Kidney glomerular epithelial cell (primary cell): ENCODE measurements at regions not wholly inside any gene's neighbourhood (a gene's known extent, or its start where the extent isn't known, plus 50 kb on each side); places are given as distances from the start of the nearest gene placed in this dataset.

Source experiments
- DNase-seq: peaks from one replicate; lab custom pipeline; 2025; lab: John Stamatoyannopoulos, UW

DNA sequence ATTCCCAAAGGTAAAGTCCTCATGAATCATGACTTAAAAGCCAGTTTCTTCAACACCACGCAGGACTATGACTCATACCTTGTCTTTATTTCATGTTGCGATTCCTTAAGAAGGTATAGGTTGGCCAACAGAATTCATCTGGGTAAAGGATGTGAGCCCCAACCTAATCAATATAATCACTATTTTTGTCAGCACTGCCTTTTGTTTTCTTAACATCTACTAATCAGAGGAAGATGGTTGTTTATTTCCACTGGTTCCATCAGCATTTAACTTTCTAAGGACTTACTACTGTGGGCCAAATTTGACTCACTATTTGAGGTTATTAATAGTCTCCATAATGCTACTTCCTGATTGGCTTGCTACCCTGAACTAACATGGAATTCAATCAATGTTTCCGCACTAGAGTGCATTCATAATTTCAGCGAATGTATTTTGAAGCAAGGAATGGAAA, 78.6 kb downstream of the SCG2 start:
- DNase-seq: no peak

DNA sequence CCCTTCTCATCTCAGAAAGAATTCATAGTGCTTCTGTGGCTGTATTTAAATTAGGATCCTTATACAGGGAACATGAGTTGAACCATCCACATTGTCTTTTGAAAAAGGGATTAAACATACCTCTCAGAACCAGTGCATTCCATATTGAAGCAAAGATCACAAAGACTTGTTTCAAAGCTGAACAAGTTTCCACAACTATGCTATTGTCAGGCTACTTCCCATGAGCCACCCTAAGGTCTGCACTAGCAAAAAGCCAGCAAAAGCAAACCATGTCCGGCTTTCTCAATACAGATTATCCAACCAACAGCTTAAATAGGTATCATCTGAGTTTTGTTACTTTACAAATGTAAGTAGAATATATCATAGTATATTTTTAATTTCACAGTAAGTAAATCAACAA, 78.1 kb downstream of the SCG2 start:
- no peak for DNase-seq

DNA sequence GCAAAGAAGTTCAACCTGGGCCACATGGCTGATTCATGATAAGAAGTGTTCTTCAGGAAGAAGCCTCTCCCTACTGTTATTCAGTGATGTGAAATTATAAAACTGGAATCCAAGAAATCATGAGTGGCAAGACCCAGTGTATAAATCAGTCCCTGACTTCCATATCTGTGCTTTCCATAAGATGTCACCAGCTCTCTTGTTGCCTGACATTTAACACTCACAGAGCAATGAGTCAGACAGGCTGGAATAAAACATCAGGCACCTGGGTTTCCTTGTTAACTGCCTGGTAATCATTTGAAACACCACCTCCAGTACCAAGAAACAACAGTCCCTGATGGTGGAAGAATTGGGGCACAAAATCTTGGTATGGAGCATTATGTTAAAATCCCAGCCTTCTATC, 76.1 kb downstream of the SCG2 start:
- DNase-seq: no peak

DNA sequence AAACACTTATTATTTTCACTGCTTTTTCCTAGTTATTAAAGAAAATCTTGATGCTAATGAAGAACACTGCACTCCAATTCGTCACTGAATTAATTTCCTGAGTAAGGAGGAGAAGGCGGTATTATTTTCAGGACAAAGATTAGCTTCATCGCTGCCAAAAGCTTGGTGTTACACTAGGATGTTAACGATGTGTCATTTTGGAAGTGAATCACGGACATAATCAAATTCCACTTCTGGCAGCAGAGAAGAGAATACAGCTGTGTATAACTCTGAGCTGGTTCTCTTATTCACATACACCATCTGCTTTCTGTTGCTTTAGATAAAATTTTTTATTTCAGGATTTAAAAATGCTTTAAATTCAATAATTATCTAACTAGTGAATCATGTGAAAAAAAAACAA, 74.1 kb downstream of the SCG2 start:
- DNase-seq: no peak

DNA sequence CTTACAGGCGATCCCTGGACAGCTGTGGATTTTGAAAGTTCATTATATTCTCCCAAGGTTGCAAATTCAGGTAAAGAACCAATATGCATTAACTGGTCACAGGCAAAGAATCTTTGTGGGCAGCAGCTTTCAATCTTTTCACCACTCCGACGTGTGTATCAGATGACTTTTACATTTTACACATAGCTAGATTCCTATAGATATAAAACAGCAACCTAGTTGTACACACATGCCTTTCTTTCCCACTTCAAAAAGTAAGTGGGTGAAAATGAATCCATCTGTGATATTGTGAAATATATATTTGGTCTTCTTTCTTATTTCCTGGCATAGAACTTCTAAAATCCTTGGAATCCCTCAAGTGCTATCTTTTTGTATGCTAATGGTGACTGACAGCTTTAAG, 72.5 kb downstream of the SCG2 start:
- no peak for DNase-seq

DNA sequence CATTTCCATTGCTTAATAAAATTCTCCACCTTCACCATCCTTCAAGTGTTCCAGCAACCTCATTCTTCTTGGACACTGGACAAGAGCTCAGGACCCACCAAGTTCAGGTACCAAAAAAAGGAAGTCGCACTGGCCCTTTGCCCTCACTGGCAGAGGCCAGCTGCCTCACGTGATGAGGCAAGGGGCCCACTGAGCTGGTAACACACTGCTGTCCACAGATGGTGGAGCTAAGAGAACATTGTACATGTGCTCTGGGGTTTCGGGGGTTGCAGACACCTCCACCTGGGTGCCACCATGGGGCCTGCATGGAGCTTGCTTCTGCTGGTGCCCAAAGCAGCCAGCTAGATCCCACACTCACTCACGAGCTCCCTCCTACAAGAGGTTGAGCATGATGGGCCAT, 71.3 kb downstream of the SCG2 start:
- DNase-seq: no peak

DNA sequence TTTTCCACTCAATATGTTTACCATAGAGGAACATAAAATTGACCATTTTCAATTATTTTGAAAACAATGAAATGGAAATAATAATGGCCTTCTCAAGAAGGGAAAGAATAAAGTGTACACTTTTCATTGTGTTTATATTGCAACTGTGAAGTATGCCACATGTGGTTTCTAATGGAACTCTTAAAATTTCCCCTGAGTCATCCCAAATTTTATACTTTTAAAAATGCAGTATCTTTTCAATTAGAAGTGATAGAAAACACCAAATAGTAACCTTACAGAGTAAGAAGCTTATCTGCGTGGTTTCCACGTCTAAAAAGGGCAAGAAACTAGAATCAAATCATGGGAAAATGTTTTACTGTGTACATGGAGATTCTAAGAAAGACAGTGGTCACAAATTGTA, 70.0 kb downstream of the SCG2 start:
- no peak for DNase-seq

DNA sequence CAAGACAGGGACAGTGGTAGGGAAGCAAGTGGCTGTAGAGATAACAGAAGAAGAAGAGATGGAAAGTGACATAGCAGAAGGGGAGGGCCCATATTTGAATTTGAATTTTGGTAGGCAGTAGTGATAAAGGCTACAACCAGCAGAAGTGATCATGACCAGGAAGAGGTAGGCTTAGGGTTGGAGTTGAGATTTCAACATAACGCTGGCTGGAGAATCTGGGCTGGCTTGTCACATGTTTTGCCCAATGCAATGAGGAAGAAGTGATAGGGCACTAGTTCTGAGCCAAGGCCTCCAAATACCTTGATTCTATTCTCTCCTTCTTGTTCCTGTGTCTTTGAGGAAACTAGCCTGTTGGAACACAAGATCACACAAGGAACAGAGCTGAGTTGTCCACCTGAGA, 69.4 kb downstream of the SCG2 start:
- no peak for DNase-seq

DNA sequence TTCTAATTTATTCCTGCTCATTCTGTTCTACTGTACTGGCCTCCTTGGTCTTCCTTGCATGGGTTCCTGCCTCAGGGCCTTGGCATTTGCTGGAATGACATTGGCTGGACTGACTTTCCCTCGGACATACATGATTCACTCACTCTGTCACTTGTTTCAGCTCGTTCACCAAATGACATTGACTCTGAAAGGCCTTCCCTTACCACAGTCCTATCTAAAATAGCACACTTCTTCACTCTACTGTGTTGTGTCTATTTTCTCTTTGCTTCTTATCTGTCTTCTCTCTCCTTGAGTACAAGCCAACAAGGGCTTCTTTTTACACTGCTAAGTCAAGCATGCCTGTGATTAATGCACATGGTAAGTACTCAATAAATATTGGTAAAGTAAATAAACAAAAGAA, 65.6 kb downstream of the SCG2 start:
- DNase-seq: no peak

DNA sequence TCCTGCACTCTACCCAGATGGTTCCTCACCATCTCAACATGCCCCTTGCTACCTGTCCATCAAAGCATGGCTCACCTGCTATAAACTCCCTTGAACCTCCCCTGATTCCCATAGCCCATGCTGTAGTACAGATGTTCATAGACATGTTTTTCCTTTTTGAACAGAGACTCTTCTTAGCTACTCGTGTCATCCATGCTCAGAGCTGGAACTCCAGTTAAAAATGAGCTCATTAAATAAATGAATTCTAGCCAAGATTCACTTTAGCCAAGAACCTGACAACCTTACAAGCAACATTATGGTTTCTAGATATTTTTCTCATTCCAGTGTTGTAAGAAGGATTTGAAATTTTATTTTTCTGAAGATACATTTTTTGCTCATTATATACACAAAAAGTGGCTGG, 65.0 kb downstream of the SCG2 start:
- DNase-seq: no peak

DNA sequence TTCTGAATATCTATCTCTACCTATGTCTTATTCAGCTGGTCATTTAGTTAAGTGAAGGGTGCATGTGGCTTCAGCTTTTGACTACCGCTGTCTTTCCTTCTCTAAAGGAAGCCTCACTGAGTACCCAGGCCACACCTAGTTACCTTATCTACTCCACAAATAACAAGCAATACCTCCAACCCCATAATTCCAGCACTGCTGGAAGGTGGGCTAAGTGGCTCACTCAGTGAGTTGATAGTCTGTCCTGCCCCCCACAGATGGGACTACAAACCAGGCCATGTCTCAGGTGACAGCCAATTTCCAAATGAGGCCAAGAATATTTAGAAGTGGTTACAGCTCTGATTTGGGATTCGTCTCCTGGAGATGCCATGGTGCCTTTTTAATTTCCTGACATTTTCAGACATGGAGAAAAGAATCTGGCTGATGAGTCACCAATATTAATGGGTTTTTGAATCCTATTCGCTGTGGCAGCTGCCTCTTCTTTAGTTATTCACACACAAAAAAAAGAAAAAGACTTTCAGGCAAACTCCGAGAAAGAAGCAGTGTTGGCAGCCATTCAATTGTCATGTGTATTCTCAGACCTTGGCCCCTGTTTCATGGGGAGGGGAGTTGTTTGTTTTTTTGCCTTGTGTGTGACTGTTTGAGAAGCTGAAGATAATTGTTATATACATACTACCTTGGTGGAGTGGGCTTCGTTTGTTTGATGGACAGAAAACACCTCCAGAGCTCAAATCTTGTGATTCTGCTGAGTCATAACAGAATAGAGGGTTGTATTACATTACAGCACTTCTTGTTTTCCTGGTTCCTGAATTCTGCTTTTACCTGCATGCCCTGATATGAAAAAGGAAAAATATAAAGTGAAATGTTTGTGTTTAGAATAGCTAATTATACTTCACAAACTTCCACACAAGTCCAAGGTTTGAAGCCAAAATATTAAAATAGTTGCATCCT, 64.2 kb downstream of the SCG2 start:
- no peak for DNase-seq

DNA sequence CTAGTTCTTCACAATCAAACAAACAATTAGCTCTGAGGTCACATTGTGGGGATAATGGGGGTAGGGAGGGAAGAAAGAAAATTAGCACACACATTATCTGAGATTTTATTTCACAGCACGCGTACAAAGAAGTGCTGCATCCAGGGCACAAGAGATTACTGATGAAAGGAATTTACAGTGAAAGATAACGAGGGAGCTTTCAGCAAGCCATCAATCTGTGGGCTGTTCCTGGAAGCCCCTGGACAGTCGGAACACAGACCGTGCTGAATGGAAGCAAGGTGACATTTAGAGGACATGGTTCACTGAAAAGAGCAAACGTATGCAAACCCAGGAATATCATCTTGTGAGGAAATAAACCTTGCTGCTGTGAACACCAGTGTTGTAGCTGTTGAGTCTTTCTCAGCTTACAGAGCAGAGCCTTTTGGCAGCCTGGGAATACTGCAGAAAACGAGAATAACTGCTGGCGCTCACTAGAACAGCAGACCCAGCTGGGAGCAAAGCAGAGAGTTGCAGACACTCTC, 63.2 kb downstream of the SCG2 start:
- no peak for DNase-seq

DNA sequence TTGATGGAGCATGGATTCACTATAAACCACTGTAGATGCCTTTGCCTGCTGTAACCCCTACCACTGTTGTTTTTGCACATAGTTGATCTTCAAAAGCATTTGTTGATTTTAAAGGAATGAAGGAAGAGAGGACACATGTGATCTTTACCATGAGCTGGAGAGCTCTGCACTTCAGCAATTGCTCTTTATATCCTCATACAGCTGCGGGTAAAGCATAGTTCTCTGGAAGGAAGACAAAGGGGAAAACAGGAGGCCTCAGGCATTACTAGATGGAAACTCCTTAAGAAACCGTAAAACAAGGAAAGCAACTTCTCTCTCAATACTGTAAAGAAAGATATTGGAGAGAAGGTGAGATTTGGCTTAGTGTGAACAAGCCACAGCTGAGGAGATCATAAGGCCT, 60.6 kb downstream of the SCG2 start:
- DNase-seq: no peak

DNA sequence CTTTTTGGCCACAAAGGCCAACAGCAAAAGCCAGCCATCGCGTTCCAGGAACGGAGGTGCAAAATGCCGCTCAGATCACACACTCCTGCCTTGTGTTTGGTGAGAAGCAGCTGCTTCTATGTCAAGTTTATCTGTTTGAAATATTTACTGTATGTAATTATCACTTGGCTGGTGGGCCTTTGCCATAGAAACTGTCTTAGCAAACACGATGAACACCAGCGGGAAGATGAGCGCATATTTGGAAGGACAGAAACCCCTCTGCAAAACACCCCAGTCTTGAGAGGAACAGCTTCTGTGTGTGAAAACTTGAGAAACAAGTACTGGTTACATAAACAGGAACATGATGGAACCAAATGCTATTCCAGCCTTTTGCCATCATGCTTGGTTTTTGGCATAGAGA, 59.7 kb downstream of the SCG2 start:
- no peak for DNase-seq

DNA sequence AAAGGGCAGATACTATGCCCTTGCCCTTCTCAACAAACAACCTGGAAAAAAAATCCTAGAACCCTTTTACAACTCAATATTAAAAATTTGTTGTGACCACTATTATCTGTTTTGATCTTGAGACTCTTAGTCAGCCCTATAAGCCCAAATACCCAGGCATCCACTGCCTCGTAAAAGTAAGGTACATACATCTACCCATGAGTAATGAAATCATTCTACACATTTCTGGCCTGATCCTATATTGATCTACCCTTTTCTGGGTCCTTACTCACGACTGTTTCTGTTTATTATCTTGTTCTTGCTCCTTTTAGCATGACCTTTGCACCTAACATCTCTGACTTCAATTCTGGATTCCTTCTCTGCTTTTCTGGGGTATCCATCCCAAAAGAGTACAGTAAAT, 56.8 kb downstream of the SCG2 start:
- no peak for DNase-seq

DNA sequence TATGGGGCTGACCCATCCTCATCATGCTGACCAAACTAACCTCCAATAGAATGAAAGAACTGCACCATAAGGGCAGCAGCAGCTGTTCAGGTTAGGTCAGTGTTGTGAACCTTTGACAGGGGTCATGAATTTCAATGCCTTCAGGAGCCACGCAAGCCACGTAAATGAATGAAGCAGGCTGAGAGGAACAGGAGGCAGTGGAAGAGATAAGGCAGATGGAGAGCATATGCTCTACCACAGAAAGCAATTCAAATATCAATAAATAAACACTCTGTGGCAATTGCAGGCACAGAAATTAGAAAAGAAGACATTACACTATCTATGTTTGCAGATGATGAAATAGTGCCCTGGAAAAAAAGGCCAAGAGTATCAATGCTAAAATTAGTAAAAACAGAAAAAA, 56.3 kb downstream of the SCG2 start:
- DNase-seq: no peak
